ENCODE measurements at regions not wholly inside any gene's neighbourhood (a gene's known extent, or its start where the extent isn't known, plus 50 kb on each side); places are given as distances from the start of the nearest gene placed in this dataset.

DNA sequence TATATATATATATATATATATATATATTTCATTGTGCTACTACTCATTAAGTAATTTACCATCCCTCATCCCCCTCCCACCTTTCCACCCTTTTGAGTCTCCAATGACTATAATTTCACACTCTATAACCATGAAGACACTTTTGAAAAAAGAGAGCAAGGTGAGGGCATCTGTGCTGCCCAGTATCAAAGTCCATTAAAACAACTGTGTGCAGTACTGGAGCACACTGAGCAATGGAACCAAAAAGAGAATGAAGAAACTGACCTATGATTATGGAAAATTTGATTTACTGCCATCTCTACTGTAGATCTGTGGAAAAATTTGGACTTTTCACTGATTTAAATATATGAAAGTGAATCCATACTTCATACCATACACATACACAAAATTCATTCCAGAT, 217.9 kb downstream of the COL4A1 start:
- TF ChIP-seq ARNTL (CRISPR knock-in tag; IDR thresholded peaks at IDR 0.05; ENCODE audit: borderline replicate concordance, low read depth) (no peak), OSR1 (CRISPR knock-in tag; IDR thresholded peaks at IDR 0.05) (no peak), TCF4 (CRISPR knock-in tag; IDR thresholded peaks at IDR 0.05; ENCODE audit: borderline replicate concordance) (no peak), ZNF70 (CRISPR knock-in tag; IDR thresholded peaks at IDR 0.05) (no peak), ZFP3 (CRISPR knock-in tag; IDR thresholded peaks at IDR 0.05) (no peak), BACH2 (CRISPR knock-in tag; IDR thresholded peaks at IDR 0.05; ENCODE audit: borderline replicate concordance) (no peak), CREB5 (CRISPR knock-in tag; IDR thresholded peaks at IDR 0.05; ENCODE audit: low read depth) (no peak), ISL1 (CRISPR knock-in tag; IDR thresholded peaks at IDR 0.05) (no peak), SNAI2 (CRISPR knock-in tag; IDR thresholded peaks at IDR 0.05) (no peak)
- TF ChIP-seq, protein P1, sequence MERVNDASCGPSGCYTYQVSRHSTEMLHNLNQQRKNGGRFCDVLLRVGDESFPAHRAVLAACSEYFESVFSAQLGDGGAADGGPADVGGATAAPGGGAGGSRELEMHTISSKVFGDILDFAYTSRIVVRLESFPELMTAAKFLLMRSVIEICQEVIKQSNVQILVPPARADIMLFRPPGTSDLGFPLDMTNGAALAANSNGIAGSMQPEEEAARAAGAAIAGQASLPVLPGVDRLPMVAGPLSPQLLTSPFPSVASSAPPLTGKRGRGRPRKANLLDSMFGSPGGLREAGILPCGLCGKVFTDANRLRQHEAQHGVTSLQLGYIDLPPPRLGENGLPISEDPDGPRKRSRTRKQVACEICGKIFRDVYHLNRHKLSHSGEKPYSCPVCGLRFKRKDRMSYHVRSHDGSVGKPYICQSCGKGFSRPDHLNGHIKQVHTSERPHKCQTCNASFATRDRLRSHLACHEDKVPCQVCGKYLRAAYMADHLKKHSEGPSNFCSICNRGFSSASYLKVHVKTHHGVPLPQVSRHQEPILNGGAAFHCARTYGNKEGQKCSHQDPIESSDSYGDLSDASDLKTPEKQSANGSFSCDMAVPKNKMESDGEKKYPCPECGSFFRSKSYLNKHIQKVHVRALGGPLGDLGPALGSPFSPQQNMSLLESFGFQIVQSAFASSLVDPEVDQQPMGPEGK (CRISPR knock-in tag; IDR thresholded peaks at IDR 0.05; ENCODE audit: borderline replicate concordance): no peak
- TF ChIP-seq, protein P2, sequence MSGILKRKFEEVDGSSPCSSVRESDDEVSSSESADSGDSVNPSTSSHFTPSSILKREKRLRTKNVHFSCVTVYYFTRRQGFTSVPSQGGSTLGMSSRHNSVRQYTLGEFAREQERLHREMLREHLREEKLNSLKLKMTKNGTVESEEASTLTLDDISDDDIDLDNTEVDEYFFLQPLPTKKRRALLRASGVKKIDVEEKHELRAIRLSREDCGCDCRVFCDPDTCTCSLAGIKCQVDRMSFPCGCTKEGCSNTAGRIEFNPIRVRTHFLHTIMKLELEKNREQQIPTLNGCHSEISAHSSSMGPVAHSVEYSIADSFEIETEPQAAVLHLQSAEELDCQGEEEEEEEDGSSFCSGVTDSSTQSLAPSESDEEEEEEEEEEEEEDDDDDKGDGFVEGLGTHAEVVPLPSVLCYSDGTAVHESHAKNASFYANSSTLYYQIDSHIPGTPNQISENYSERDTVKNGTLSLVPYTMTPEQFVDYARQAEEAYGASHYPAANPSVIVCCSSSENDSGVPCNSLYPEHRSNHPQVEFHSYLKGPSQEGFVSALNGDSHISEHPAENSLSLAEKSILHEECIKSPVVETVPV (CRISPR knock-in tag; IDR thresholded peaks at IDR 0.05): no peak
- ATAC-seq: no peak

DNA sequence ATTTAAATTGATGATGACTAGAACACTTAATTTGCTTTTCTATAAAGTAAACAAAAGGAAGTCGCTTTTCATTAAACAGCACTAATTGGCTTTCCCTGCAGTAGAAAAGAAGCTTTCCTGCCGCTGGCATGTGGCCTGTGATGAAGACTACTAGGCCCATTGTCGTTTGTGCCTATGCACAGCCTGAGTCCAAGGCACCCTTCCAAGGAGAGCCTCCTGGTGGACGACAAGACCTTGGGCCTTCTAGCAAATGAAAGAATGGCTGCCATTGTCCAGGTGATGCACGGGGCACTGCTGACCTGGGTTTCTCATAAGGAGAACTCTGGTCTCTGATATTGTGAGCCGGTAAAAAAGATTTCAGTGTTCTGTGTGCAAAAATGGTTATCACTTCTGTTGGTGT, 233.0 kb downstream of the COL4A1 start:
- TF ChIP-seq ESRRG (CRISPR knock-in tag; IDR thresholded peaks at IDR 0.05) (no peak), GLIS3 (CRISPR knock-in tag; IDR thresholded peaks at IDR 0.05) (no peak)
- ATAC-seq: no peak

DNA sequence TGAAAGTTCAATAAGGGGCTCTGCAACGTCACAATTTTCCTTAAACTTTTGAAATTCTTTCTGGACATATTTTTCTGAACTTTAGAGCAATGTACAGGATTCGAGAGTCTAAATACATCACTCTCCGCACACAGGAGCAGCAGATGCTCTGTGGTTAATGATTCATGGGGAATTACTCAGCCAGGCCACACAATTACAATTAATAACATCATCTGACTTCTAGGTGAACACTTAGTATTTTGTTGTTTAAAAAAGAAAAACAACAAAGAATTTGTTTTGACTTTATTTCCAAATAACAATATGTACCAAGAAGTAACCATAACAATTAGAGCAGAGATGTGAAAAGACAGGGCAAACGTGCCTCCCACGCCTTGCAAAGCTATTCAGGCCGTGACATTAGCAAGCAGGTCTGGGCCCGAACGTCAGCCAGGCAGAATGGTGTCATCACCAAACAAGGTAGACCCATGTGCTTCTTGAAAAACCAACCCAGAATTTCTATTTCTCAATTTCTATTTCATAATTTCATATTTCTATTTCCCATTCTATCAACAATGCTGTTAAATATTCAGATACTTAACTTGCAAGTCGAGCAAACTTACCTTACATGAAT, 236.3 kb downstream of the COL4A1 start:
- TF ChIP-seq ISL1 (CRISPR knock-in tag; IDR thresholded peaks at IDR 0.05): no peak
- TF ChIP-seq CREB5 (CRISPR knock-in tag; IDR thresholded peaks at IDR 0.05; ENCODE audit: low read depth): no peak
- TF ChIP-seq OSR1 (CRISPR knock-in tag; IDR thresholded peaks at IDR 0.05): no peak
- TF ChIP-seq BACH2 (CRISPR knock-in tag; IDR thresholded peaks at IDR 0.05; ENCODE audit: borderline replicate concordance): no peak
- TF ChIP-seq SNAI2 (CRISPR knock-in tag; IDR thresholded peaks at IDR 0.05): no peak
- TF ChIP-seq, protein P1 (CRISPR knock-in tag; IDR thresholded peaks at IDR 0.05; ENCODE audit: borderline replicate concordance): no peak
- TF ChIP-seq POU6F1 (CRISPR knock-in tag; IDR thresholded peaks at IDR 0.05; ENCODE audit: borderline replicate concordance, low read depth): no peak
- no peak for TF ChIP-seq ESRRG (CRISPR knock-in tag; IDR thresholded peaks at IDR 0.05)
- TF ChIP-seq CSDC2 (CRISPR knock-in tag; IDR thresholded peaks at IDR 0.05): no peak
- TF ChIP-seq TCF4 (CRISPR knock-in tag; IDR thresholded peaks at IDR 0.05; ENCODE audit: borderline replicate concordance): no peak
- TF ChIP-seq ZFP3 (CRISPR knock-in tag; IDR thresholded peaks at IDR 0.05): no peak
- TF ChIP-seq ZFP30 (CRISPR knock-in tag; IDR thresholded peaks at IDR 0.05): no peak
- ATAC-seq: peak; percentile 78

GRCh38 chr13:110070046-110070445, 236.9 kb downstream of the COL4A1 start:
- TF ChIP-seq ZNF8 (CRISPR knock-in tag; IDR thresholded peaks at IDR 0.05): no peak
- TF ChIP-seq RARB (CRISPR knock-in tag; IDR thresholded peaks at IDR 0.05): no peak
- no peak for ATAC-seq
